Fibroblast of pulmonary artery (primary cell): ENCODE measurements at regions not wholly inside any gene's neighbourhood (a gene's known extent, or its start where the extent isn't known, plus 50 kb on each side); places are given as distances from the start of the nearest gene placed in this dataset.

Experiments
- DNase-seq: peaks from one replicate; pipeline ENCODE4 v3.0.0-alpha.2; 2010; ENCODE audit warnings: low read depth
- H3K4me3 ChIP-seq: replicated peaks from 2 replicates; pipeline ENCODE4 v1.5.1; 2011; ENCODE audit warnings: low read depth, mild to moderate bottlenecking, control low read depth, low read length, moderate library complexity
- TF ChIP-seq, protein P1 (sequence below): IDR thresholded peaks from 2 replicates; pipeline ENCODE4 v1.5.1; 2011; ENCODE audit warnings: mild to moderate bottlenecking, control low read depth, low read length, inconsistent platforms; ENCODE audit errors: missing control alignments

DNA sequence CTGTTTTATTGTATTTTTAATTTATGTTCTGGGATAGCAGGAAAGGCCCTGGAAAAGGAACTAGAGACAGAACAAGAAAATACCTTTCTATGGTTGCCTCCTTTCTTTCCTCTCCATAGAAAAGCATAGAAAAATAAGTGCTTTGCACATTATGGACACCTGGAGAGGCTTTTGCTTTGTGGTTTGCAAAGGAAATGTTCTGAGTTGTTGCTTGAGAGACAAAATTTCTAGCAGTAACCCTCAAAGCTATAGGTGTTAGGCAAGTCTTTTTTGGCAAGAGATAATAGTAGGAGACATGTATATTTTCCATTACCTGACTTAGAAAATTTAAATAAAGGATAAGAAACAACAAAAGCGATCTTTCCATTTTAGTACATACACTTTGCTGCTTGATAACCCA lies 378.6 kb upstream of the PRKCQ start:
- no peak overlapping the region for H3K4me3 ChIP-seq
- TF ChIP-seq, protein P1, sequence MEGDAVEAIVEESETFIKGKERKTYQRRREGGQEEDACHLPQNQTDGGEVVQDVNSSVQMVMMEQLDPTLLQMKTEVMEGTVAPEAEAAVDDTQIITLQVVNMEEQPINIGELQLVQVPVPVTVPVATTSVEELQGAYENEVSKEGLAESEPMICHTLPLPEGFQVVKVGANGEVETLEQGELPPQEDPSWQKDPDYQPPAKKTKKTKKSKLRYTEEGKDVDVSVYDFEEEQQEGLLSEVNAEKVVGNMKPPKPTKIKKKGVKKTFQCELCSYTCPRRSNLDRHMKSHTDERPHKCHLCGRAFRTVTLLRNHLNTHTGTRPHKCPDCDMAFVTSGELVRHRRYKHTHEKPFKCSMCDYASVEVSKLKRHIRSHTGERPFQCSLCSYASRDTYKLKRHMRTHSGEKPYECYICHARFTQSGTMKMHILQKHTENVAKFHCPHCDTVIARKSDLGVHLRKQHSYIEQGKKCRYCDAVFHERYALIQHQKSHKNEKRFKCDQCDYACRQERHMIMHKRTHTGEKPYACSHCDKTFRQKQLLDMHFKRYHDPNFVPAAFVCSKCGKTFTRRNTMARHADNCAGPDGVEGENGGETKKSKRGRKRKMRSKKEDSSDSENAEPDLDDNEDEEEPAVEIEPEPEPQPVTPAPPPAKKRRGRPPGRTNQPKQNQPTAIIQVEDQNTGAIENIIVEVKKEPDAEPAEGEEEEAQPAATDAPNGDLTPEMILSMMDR: no peak
- no peak for DNase-seq

DNA sequence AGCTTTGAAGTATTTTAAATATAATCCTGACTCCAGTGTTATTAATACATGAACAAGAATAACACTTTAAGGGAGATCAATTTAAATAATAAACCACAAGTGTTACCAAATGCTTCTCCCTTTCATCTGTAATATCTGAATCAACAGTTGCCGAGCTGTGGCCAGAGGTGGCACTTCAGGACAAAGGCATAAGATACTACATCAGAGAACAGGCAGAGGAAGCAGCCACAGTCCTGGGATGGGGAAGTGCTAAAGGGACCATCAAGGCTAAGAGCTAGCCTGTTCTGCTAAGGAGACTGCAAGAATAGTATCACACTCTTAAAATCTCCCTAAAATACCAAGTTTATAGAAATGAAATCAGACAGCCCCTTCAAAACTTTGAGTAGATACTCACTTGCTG lies 378.2 kb upstream of the PRKCQ start:
- no peak overlapping the region for H3K4me3 ChIP-seq
- TF ChIP-seq, protein P1: no peak
- DNase-seq: no peak

DNA sequence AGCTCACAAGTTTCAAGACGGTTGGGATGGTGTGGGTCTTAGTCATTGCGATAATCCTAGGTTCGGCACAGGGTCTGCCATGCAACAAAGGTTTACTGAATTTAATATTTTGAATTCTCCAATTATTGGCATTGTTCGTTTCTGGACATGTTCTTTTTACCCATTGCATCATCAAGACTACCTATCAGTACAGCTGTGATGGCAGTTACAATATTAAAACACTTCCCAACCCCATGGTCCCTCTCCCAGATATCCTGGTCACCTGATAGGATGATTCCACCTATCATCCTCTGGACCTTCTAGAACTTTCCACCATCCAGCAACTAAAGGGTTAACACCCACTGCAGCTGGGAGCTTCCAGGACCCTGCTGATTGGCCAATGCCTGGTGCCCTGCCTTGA lies 377.8 kb upstream of the PRKCQ start:
- TF ChIP-seq, protein P1: no peak
- H3K4me3 ChIP-seq: no peak overlapping the region
- no peak for DNase-seq

- no peak overlapping the region for H3K4me3 ChIP-seq
- no peak for DNase-seq
- TF ChIP-seq, protein P1: no peak
Observed at GRCh38 chr10:6956562-6956961, 376.5 kb upstream of the PRKCQ start.

DNA sequence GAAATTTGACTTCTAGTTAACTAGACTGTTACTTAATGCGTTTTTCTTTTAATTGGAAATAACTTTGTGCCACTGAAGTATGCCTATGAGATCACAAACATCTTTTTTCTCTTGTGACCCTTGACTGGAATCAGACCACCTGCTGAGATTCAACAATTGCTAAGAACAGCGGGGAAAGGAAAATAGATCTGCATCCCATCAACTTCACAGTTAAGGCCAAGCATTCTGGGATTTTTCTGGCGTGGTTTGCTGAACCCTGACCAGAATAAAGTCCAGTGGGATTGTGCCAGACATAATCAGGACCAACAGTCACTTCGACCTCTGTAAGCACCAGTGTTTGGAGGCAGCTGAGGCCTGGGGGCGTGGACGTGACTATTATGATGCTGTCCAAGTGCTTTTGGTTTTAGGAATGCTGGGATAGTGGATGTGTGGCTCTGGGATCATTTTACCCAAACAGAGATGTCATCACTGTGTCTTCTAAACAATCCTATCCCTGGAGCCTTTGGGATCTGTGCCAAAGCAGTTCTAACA lies 373.3 kb upstream of the PRKCQ start:
- H3K4me3 ChIP-seq: no peak overlapping the region
- TF ChIP-seq, protein P1: no peak
- DNase-seq: no peak

DNA sequence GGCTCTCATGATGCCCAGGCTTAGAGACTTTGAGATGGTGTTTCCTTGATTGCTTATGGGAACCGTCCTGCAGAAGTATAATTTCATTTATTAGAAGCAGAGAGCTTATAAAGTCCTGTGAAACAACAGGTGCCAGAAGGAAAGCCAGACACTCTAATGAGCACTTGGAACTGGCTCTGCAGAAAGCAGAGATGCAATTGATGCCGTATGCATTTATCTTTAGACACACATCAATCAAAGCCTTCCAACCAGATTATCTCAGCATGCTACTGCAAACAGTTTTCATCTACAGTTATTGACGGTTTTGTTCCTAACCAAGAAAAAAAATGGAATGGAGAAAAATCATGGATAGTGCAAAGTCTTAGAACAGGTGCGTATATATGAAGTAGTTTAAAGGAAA lies 371.7 kb upstream of the PRKCQ start:
- no peak overlapping the region for H3K4me3 ChIP-seq
- DNase-seq: no peak
- TF ChIP-seq, protein P1: no peak

DNA sequence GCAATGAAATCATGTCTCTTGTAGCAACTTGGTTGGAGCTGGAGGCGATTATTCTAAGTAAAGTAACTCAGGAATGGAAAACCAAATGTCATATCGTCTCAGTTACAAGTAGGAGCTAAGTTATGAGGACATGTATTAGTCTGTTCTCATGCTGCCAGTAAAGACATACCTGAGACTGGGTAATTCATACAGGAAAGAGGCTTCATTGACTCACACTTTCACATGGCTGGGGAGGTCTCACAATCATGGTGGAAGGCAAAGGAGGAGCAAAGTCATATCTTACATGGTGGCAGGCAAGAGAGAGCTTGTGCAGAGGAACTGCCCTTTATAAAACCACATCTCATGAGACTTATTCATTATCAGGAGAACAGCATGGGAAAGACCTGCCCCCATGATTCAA lies 370.1 kb upstream of the PRKCQ start:
- DNase-seq: no peak
- TF ChIP-seq, protein P1: no peak
- no peak overlapping the region for H3K4me3 ChIP-seq
